Memory B cell (primary cell): ENCODE measurements at regions not wholly inside any gene's neighbourhood (a gene's known extent, or its start where the extent isn't known, plus 50 kb on each side); places are given as distances from the start of the nearest gene placed in this dataset.
"Not testable (repeated sequence)": the region's sequence is repeated elsewhere in the genome, so short reads cannot be mapped to it uniquely, and the experiment has no call there.

ENCODE experiments used
- ATAC-seq: fragments of 150-1000 bp; cut with Tn5 transposase; 2 replicates; pipeline ENCODE4 v1.10.0; 2021; ENCODE audit warnings: low read depth, mild to moderate bottlenecking, moderate library complexity
- DNase-seq, 2 donors: peaks; one replicate each; pipeline ENCODE4 v3.0.0; 2022; ENCODE audit warnings: low spot score in 2 of 2
- H3K27ac Mint-ChIP-seq: one replicate; pipeline ENCODE4 v1.8.0; 2022; ENCODE audit warnings: mild to moderate bottlenecking, moderate library complexity, mixed read lengths
- H3K27me3 Mint-ChIP-seq: one replicate; pipeline ENCODE4 v1.8.0; 2022; ENCODE audit warnings: mixed read lengths
- H3K36me3 Mint-ChIP-seq: one replicate; pipeline ENCODE4 v1.8.0; 2022; ENCODE audit warnings: mild to moderate bottlenecking, mixed read lengths
- H3K4me1 Mint-ChIP-seq: one replicate; pipeline ENCODE4 v1.8.0; 2022; ENCODE audit warnings: mixed read lengths
- H3K4me3 Mint-ChIP-seq: one replicate; pipeline ENCODE4 v1.8.0; 2022; ENCODE audit warnings: mild to moderate bottlenecking, moderate library complexity, mixed read lengths
- H3K9me3 Mint-ChIP-seq: one replicate; pipeline ENCODE4 v1.8.0; 2022; ENCODE audit warnings: mixed read lengths

DNA sequence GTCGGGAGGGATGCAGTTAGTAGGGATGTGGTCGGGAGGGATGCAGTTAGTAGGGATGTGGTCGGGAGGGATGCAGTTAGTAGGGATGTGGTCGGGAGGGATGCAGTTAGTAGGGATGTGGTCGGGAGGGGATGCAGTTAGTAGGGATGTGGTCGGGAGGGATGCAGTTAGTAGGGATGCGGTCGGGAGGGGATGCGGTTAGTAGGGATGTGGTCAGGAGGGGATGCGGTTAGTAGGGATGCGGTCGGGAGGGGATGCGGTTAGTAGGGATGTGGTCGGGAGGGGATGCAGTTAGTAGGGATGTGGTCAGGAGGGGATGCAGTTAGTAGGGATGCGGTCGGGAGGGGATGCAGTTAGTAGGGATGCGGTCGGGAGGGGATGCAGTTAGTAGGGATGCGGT is 96.2 kb downstream of the BDH1 start:
- not testable (repeated sequence) for DNase-seq, ATAC-seq

DNA sequence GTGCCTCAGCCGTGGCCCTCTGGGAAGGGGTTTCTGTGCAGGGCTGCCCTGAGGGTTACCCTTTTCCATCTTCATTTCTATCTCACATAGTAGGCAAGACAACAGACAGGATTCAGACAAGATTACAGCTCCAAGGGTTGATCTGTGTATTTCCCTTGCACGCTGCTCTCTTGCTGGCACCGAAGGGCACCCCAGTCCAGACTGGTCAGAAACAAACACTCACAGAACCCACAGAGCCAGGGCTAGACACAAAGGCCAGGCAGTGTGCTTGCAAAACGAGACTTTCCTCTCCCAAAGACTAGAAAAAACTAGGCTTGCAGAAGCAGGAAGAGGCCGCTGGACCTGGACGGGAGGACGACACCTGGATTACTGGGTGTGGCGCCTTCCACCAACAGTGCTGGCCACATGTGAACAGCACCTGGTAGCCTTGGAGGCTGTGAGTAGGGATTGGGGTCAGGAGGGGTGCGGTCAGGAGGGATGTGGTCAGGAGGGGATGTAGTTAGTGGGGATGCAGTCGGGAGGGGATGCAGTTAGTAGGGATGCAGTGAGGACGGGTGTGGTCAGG is 96.8 kb downstream of the BDH1 start:
- Mint-ChIP-seq H3K9me3 (no peaks in the 10 kb centered on the region), H3K4me3 (no peak overlapping the region), H3K27ac (no peak overlapping the region), H3K27me3 (peaks cover 7% of the 10 kb centered on the region), H3K36me3 (no peaks in the 10 kb centered on the region), H3K4me1 (peaks cover 14% of the 10 kb centered on the region)
- no peak for DNase-seq
- ATAC-seq: no peak

More for the DNA sequence above, 96.2 kb downstream of the BDH1 start:
- not testable (repeated sequence) for H3K36me3 Mint-ChIP-seq, H3K4me3 Mint-ChIP-seq, H3K27ac Mint-ChIP-seq, H3K9me3 Mint-ChIP-seq, H3K27me3 Mint-ChIP-seq
- H3K4me1 Mint-ChIP-seq: peaks cover 14% of the 10 kb centered on the region

DNA sequence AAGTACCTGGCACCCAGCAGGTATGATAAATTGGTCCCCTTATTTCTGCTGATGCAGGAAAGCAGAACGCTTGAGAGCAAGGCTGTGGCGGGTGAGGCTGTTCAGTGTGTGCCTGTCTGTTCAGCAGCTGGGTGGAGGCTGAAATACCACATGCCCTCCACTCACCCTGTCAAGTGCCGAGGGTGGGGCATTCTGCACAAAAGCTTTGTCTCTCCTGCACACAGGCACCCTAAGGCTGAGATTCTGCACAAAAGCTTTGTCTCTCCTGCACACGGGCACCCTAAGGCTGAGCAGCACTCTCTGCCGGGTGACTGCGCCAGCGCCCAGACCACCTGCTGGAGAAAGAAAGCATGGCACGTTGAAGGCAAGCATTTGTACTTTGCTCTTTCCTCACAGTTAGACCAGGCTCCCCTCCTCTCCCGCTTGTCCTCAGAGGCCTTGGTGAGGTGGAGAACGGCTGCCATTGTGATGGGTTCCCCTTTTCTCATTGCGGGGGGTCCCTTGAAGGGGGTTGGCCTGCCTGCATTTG is 97.5 kb downstream of the BDH1 start:
- H3K27ac Mint-ChIP-seq: no peak overlapping the region

DNA sequence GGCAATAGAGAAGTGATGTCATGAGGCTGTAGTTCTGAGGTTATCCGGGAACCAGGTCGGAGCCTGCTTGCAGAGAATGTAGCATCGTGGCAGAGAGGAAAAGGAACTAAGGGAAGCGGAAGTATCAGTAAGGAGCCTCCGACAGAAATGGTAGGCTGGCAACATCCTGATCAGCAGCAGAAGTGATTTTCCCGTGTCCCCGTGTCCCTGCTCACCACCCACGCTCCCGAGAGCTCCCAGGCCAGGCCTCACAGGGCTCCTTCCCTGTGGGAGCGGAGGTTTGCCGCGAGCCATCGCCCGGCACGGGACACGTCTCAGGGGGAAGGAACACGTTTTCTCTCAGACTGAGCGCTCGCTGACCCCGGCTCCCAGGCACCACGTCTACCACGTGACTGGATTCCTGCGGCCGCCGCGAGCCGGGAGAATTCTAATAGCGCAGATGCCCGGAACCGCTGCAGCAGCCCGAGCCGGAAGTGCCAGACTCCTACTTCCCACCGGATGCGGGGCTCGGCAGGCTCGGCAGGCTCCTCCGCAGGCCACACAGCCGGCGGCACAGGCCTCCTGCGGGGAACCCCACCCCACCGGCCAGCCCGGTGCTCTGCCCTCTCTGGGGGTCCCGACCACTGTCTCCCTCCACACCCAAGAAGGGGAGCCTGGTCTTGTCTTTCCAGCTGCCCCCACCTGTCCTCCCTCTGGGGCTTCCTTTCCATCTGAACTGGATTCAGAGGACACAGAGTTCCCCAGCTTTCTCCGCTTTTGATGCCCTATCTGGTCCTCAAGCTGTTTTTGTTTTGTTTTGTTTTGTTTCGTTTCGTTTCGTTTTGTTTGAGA is 99.3 kb downstream of the BDH1 start:
- DNase-seq: peak; percentile 11 to 35
- Mint-ChIP-seq H3K4me3 (peak overlapping the region; percentile 88), H3K4me1 (peaks cover 14% of the 10 kb centered on the region), H3K27ac (peak overlapping the region; percentile 79), H3K27me3 (peaks cover 7% of the 10 kb centered on the region), H3K9me3 (no peaks in the 10 kb centered on the region), H3K36me3 (no peaks in the 10 kb centered on the region)
- ATAC-seq: peak; percentile 54

More for the DNA sequence above, 97.5 kb downstream of the BDH1 start:
- H3K27me3 Mint-ChIP-seq: peaks cover 7% of the 10 kb centered on the region
- H3K9me3 Mint-ChIP-seq: no peaks in the 10 kb centered on the region
- ATAC-seq: no peak
- H3K4me1 Mint-ChIP-seq: peaks cover 14% of the 10 kb centered on the region
- no peak overlapping the region for H3K4me3 Mint-ChIP-seq
- peak in 1 of 2 donors; percentile 14 for DNase-seq
- H3K36me3 Mint-ChIP-seq: no peaks in the 10 kb centered on the region

DNA sequence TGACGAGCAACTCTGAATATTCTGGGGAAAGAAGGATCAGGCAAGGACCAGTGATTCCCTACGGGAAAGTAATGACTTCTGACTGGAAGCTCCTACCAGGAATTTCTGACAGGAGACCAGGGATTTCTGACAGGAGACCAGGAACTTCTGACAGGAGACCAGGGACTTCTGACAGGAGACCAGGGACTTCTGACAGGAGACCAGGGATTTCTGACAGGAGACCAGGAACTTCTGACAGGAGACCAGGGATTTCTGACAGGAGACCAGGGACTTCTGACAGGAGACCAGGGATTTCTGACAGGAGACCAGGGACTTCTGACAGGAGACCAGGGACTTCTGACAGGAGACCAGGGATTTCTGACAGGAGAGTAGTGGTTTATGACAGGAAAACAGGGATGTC is 100.9 kb downstream of the BDH1 start:
- DNase-seq, H3K27ac Mint-ChIP-seq, H3K9me3 Mint-ChIP-seq, H3K36me3 Mint-ChIP-seq, ATAC-seq, H3K27me3 Mint-ChIP-seq: not testable (repeated sequence)
- Mint-ChIP-seq H3K4me1 (peaks cover 14% of the 10 kb centered on the region), H3K4me3 (peak overlapping the region; percentile 88)

DNA sequence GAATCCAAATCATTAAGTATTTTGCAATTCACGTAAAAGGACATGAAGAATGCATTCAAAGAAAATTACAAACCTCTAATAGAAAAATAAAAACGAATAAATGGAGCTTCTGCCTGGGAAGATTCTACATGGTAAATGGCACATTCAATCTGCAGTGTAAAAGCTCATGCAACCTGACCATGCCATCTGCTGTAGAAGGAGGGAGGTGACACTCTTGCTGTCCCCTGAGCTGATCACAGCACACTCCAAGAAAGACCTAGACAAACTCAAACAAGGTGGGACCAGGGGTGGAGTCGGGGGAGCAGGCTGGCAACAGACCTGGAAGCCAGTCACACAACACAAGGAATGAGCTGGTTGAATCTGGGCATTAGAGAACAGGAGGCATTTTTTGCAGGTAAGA is 101.8 kb downstream of the BDH1 start:
- peaks cover 2% of the 10 kb centered on the region for H3K27me3 Mint-ChIP-seq
- peak overlapping the region; percentile 31 for H3K4me3 Mint-ChIP-seq
- no peaks in the 10 kb centered on the region for H3K9me3 Mint-ChIP-seq
- peaks cover 12% of the 10 kb centered on the region for H3K4me1 Mint-ChIP-seq
- peak; percentile 60 for ATAC-seq
- no peaks in the 10 kb centered on the region for H3K36me3 Mint-ChIP-seq
- H3K27ac Mint-ChIP-seq: peak overlapping the region; percentile 7
- DNase-seq: no peak

DNA sequence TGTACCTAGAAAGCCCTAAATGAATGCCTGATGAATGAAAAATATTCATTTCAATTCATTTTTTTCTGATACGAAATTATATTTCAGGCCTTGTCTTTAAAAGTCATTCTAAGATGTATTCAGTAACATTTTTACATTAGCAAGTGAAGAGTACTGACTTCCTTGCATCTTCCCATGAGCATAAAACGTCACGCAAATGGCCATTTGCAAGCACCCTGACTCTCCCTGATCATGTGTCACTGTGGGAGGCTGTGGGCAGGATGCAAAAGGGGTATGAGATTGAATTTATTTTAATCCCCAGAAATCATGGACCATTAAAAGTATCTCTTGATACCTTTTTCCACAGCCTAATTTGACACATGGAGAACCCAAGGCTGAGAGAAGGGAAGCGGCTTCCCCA is 105.0 kb downstream of the BDH1 start:
- peaks cover 5% of the 10 kb centered on the region for H3K4me1 Mint-ChIP-seq
- DNase-seq: no peak
- no peaks in the 10 kb centered on the region for H3K36me3 Mint-ChIP-seq
- H3K27ac Mint-ChIP-seq: no peak overlapping the region
- H3K27me3 Mint-ChIP-seq: peaks cover 4% of the 10 kb centered on the region
- no peak for ATAC-seq
- H3K4me3 Mint-ChIP-seq: no peak overlapping the region
- H3K9me3 Mint-ChIP-seq: no peaks in the 10 kb centered on the region

DNA sequence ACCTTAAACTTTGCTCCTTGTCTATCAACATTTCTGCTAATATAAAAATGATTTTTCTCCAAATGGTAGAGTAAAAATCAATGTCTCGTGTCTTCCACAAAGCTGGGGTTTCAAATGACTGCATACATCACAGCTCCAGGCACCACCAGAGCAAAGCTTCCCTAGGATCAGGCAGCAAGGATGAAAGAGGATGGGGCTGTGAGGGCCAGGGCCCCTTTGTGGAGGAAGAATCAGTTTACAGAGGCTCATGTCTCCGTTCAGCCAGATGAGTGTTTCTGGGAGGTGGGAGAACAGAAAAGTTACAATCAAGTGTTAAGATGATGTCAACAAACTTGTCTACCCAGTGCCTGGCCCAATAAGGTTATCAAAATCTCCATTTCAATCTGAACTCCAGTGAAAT is 105.5 kb downstream of the BDH1 start:
- Mint-ChIP-seq H3K27ac (no peak overlapping the region), H3K27me3 (peaks cover 4% of the 10 kb centered on the region), H3K4me3 (no peak overlapping the region), H3K9me3 (no peaks in the 10 kb centered on the region), H3K4me1 (peaks cover under 1% of the 10 kb centered on the region), H3K36me3 (no peaks in the 10 kb centered on the region)
- ATAC-seq (no peak), DNase-seq (no peak)

DNA sequence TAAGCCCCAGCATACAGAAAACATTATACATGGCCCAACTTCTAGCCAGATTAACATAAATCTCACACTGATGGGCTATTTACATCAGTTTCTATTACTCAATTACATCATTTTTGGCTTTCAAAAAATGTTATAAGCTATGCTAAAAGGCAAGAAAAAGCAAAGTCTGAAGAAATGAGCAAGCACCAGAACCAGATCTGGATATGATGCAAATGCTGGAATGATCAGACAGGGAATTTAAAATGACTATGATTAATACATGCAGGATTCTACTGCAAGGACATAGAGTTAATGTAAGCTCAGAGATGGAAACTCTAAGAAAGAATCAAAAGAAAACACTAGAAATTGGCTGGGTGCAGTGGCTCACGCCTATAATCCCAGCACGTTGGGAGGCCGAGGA is 106.6 kb downstream of the BDH1 start:
- H3K4me1 Mint-ChIP-seq, ATAC-seq, H3K4me3 Mint-ChIP-seq, H3K9me3 Mint-ChIP-seq, H3K36me3 Mint-ChIP-seq, H3K27me3 Mint-ChIP-seq, H3K27ac Mint-ChIP-seq, DNase-seq: not testable (repeated sequence)

DNA sequence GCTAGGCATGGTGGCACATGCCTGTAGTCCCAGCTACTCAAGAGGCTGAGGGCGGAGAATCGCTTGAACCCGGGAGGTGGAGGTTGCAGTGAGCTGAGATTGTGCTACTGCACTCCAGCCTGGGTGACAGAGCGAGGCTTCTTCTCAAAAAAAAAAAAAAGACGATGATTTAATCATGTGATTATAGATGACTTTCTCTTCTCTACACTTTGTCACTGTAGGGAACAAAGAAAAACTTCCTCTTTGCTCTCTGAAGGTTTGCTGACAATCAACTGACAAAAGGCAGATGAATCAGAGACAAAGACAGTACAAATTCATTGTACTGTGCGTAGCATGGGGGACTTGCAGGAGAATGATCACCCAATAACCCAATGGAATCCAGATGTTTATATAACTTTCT is 108.0 kb downstream of the BDH1 start:
- DNase-seq, H3K4me3 Mint-ChIP-seq, H3K4me1 Mint-ChIP-seq, H3K27ac Mint-ChIP-seq, ATAC-seq, H3K27me3 Mint-ChIP-seq, H3K9me3 Mint-ChIP-seq, H3K36me3 Mint-ChIP-seq: not testable (repeated sequence)

DNA sequence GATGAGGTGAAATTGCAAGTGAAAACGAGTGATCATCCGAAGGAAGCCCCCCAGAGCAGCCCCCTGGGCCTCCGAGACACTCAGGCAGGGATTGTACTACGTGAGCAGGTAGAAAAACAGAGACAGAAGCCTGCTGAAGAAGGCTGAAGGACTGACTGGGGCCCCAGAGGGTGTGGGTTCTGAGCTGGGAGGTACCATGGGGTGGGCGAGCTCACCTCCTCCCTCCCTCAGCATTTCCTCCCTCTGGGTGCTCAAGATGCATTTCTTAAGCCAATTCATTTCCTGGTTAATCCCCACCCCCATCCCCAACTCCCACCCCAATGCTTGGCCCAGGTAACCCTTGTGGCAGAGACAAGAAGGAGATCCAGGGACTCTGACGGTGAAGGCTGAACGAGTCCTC is 108.7 kb downstream of the BDH1 start:
- peaks cover under 1% of the 10 kb centered on the region for H3K36me3 Mint-ChIP-seq
- no peak for ATAC-seq
- H3K9me3 Mint-ChIP-seq: no peaks in the 10 kb centered on the region
- DNase-seq: no peak
- no peaks in the 10 kb centered on the region for H3K4me1 Mint-ChIP-seq
- peaks cover 10% of the 10 kb centered on the region for H3K27me3 Mint-ChIP-seq
- no peak overlapping the region for H3K27ac Mint-ChIP-seq
- no peak overlapping the region for H3K4me3 Mint-ChIP-seq

DNA sequence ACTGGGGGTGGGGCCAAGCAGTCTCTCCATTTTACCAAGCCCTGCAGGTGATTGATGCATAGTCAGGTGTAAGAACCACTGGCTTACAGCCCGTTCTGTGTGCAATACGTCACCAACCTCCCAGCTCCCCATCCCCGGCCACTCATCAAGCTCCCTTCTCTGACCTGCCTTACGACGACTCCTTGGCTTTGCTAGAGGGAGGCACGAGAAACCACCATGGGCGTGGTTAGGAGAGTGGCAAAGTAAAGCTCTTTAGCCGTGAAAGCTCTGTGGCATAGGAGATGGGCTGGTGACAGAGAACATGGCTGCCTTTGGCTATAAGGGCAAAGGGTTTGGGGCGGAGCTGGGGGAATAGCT is 109.1 kb downstream of the BDH1 start:
- no peaks in the 10 kb centered on the region for H3K4me1 Mint-ChIP-seq
- H3K27ac Mint-ChIP-seq: no peak overlapping the region
- no peak for DNase-seq
- H3K9me3 Mint-ChIP-seq: no peaks in the 10 kb centered on the region
- peaks cover 2% of the 10 kb centered on the region for H3K36me3 Mint-ChIP-seq
- no peak for ATAC-seq
- H3K4me3 Mint-ChIP-seq: no peak overlapping the region
- peaks cover 12% of the 10 kb centered on the region for H3K27me3 Mint-ChIP-seq

DNA sequence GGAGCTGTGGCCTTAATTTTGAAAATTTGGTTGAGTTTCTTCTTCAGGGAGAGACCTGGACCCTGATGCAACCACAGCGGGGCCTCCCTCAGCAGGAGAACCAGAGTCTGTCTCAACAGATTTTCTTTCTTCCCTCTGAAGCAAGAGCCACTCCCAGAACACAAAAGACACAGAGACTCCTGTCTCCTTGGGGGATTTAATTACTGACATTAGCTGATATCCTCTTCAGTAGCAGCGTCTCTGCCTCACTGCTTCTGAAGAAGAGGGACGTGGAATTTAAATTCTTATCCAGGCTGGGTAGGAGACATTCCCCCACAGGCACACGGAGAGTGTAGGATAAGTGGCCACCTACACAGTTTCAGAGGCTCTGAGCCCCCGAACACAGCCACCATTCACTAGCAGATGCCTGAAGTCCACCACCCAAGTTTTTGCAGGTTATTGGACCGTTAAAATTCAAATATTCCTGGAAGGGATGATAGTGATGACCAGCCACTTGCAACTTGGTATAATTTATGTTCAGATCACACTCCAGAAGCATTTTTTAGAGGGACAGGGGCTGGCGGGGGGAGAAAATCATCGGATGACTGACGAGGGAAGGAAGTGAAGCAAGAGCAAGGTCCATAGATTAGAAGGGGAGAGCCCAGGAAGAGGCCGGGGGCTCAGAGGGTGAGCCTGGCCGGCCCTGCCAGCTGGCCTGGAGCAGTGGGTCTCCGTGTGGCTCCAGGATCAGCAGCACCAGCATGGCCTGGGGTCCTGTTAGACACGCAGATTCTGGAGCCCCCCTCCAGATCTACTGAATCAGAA is 109.7 kb downstream of the BDH1 start:
- no peak for ATAC-seq
- peaks cover 2% of the 10 kb centered on the region for H3K36me3 Mint-ChIP-seq
- no peaks in the 10 kb centered on the region for H3K4me1 Mint-ChIP-seq
- H3K27me3 Mint-ChIP-seq: peaks cover 16% of the 10 kb centered on the region
- no peaks in the 10 kb centered on the region for H3K9me3 Mint-ChIP-seq
- DNase-seq: no peak
- no peak overlapping the region for H3K4me3 Mint-ChIP-seq
- no peak overlapping the region for H3K27ac Mint-ChIP-seq

DNA sequence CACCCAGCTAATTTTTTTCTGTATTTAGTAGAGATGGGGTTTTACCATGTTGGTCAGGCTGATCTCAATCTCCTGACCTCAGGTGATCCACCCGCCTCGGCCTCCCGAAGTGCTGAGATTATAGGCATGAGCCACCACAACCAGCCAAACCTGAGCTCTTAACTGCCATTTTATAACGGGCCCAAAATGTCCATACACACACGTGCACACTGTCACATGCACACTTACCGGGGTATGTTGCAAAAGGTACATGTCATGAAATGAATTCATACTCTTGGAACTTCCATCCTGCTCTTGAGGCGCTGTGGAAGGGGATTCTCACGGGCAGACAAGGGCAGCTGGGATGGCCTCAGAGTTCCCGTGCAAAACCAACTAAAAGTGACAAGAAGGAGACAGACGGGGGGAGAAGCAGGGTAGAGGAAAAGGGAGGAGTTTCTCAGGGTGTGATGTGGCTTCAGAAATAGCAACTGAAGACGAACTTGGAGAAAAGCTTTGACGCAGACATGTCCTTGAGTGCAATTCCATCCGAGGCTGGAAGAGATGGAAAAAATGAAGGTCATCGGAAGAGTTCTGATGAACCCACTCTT is 110.9 kb downstream of the BDH1 start:
- H3K27me3 Mint-ChIP-seq: peaks cover 19% of the 10 kb centered on the region
- H3K4me3 Mint-ChIP-seq: no peak overlapping the region
- H3K36me3 Mint-ChIP-seq: peaks cover 2% of the 10 kb centered on the region
- ATAC-seq (no peak), DNase-seq (no peak)
- H3K4me1 Mint-ChIP-seq: no peaks in the 10 kb centered on the region
- H3K9me3 Mint-ChIP-seq: no peaks in the 10 kb centered on the region
- no peak overlapping the region for H3K27ac Mint-ChIP-seq
